ENCODE measurements at regions not wholly inside any gene's neighbourhood (a gene's known extent, or its start where the extent isn't known, plus 50 kb on each side); places are given as distances from the start of the nearest gene placed in this dataset.

GRCh38 chr21:19547951-19548840 is 1144.6 kb upstream of the TMPRSS15 start:
- peaks cover 4% of the 10 kb centered on the region for H3K36me3 Mint-ChIP-seq (ENCODE audit: low read depth, unreplicated experiment)
- Histone ChIP-seq H3K4me1 (ENCODE audit: insufficient read depth, low read length) (no peaks in the 10 kb centered on the region), H3K4me2 (ENCODE audit: low read length) (no peak overlapping the region), H2AFZ (ENCODE audit: low read depth, low read length) (no peak overlapping the region), H3K27ac (ENCODE audit: low read depth, low read length) (no peak overlapping the region), H3K4me3 (ENCODE audit: insufficient read depth, low read depth, low read length) (no peak overlapping the region), H3K79me2 (ENCODE audit: insufficient read depth, low read length) (no peaks in the 10 kb centered on the region), H3K27me3 (ENCODE audit: insufficient read depth, low read length) (no peaks in the 10 kb centered on the region), H3K9me3 (ENCODE audit: insufficient read depth, low read depth, low read length) (peaks cover 4% of the 10 kb centered on the region), H3K9ac (ENCODE audit: low read length) (no peak overlapping the region), H4K20me1 (ENCODE audit: insufficient read depth, low read length) (no peaks in the 10 kb centered on the region), H3K36me3 (ENCODE audit: insufficient read depth, low read length) (no peaks in the 10 kb centered on the region)
- no peaks in the 10 kb centered on the region for H3K27me3 Mint-ChIP-seq (ENCODE audit: low read depth, unreplicated experiment)
- TF ChIP-seq, protein P1, sequence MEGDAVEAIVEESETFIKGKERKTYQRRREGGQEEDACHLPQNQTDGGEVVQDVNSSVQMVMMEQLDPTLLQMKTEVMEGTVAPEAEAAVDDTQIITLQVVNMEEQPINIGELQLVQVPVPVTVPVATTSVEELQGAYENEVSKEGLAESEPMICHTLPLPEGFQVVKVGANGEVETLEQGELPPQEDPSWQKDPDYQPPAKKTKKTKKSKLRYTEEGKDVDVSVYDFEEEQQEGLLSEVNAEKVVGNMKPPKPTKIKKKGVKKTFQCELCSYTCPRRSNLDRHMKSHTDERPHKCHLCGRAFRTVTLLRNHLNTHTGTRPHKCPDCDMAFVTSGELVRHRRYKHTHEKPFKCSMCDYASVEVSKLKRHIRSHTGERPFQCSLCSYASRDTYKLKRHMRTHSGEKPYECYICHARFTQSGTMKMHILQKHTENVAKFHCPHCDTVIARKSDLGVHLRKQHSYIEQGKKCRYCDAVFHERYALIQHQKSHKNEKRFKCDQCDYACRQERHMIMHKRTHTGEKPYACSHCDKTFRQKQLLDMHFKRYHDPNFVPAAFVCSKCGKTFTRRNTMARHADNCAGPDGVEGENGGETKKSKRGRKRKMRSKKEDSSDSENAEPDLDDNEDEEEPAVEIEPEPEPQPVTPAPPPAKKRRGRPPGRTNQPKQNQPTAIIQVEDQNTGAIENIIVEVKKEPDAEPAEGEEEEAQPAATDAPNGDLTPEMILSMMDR (IDR thresholded peaks at IDR 0.05; ENCODE audit: insufficient read depth, low read depth, low read length): no peak
- TF ChIP-seq EZH2 (IDR thresholded peaks at IDR 0.05; ENCODE audit: insufficient read depth, low read length): no peak
- H3K27ac Mint-ChIP-seq (ENCODE audit: unreplicated experiment): no peak overlapping the region
- no peak for DNase-seq (ENCODE audit: low read depth)
- no peak for FAIRE-seq
- H3K9me3 Mint-ChIP-seq (ENCODE audit: unreplicated experiment): peaks cover 19% of the 10 kb centered on the region
- H3K4me3 Mint-ChIP-seq (ENCODE audit: unreplicated experiment): no peak overlapping the region
- H3K4me1 Mint-ChIP-seq (ENCODE audit: low read depth, unreplicated experiment): peaks cover 10% of the 10 kb centered on the region

DNA sequence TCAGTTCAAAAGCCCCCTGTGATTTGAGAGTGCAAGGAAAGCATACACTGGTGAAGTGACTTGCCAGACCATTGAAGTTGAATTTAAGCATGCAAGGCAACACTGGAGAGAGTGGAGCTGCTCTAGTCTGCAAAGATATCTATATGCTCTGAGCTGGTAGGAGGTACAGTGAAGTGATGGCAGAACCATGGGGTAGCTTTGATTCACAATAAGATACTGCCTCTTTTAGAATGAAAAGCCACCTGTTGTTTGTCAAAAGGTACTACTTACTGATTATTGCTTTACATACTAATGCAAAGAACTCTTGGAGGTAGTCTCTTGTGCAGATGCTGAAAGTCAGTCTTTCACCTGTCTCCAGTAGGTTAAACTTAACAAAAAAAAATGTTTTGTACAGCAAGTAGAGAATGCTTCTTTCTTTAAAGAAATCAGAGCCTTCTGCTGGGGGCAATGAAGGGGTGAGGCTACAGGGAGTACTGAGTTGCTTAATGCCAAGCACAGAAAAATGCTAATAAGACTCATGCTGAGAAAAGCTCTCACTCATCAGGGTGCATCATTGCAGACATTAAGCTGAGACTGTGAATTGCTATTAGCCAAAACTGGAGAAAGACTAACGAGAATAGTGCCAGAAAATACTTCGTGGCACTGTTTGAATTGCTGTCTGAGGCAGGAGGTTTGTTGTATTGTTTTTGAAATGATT is 1150.5 kb upstream of the TMPRSS15 start:
- FAIRE-seq: no peak
- Mint-ChIP-seq H3K27ac (ENCODE audit: unreplicated experiment) (no peak overlapping the region), H3K9me3 (ENCODE audit: unreplicated experiment) (no peaks in the 10 kb centered on the region), H3K27me3 (ENCODE audit: low read depth, unreplicated experiment) (no peaks in the 10 kb centered on the region), H3K4me1 (ENCODE audit: low read depth, unreplicated experiment) (no peaks in the 10 kb centered on the region), H3K4me3 (ENCODE audit: unreplicated experiment) (no peak overlapping the region), H3K36me3 (ENCODE audit: low read depth, unreplicated experiment) (no peaks in the 10 kb centered on the region)
- no peak overlapping the region for H3K27ac ChIP-seq (ENCODE audit: low read depth, low read length)
- no peak overlapping the region for H3K9ac ChIP-seq (ENCODE audit: low read length)
- no peak overlapping the region for H3K4me2 ChIP-seq (ENCODE audit: low read length)
- no peak overlapping the region for H2AFZ ChIP-seq (ENCODE audit: low read depth, low read length)
- DNase-seq (ENCODE audit: low read depth): no peak
- no peaks in the 10 kb centered on the region for H4K20me1 ChIP-seq (ENCODE audit: insufficient read depth, low read length)
- no peaks in the 10 kb centered on the region for H3K36me3 ChIP-seq (ENCODE audit: insufficient read depth, low read length)
- H3K4me3 ChIP-seq (ENCODE audit: insufficient read depth, low read depth, low read length): no peak overlapping the region
- no peaks in the 10 kb centered on the region for H3K9me3 ChIP-seq (ENCODE audit: insufficient read depth, low read depth, low read length)
- TF ChIP-seq, protein P1 (IDR thresholded peaks at IDR 0.05; ENCODE audit: insufficient read depth, low read depth, low read length): no peak
- TF ChIP-seq EZH2 (IDR thresholded peaks at IDR 0.05; ENCODE audit: insufficient read depth, low read length): no peak
- no peaks in the 10 kb centered on the region for H3K4me1 ChIP-seq (ENCODE audit: insufficient read depth, low read length)
- no peaks in the 10 kb centered on the region for H3K79me2 ChIP-seq (ENCODE audit: insufficient read depth, low read length)
- no peaks in the 10 kb centered on the region for H3K27me3 ChIP-seq (ENCODE audit: insufficient read depth, low read length)

All from astrocyte (in vitro differentiated cells and primary cell).